HG03025 (cell line): ENCODE measurements at regions not wholly inside any gene's neighbourhood (a gene's known extent, or its start where the extent isn't known, plus 50 kb on each side); places are given as distances from the start of the nearest gene placed in this dataset.
"Not testable (repeated sequence)": the region's sequence is repeated elsewhere in the genome, so short reads cannot be mapped to it uniquely, and the experiment has no call there.

Experiments used
- ATAC-seq: cut with Tn5 transposase; IDR thresholded peaks from one replicate; pipeline ENCODE4 v1.9.1; 2021; ENCODE audit warnings: mild to moderate bottlenecking, moderate library complexity; ENCODE audit not compliant: unreplicated experiment, low FRiP score

GRCh38 chr12:28059220-28059619 lies 86.7 kb upstream of the PTHLH start:
- no peak for ATAC-seq

GRCh38 chr12:28059668-28060067 lies 87.1 kb upstream of the PTHLH start:
- no peak for ATAC-seq

GRCh38 chr12:28060871-28061270 lies 88.3 kb upstream of the PTHLH start:
- no peak for ATAC-seq

- no peak for ATAC-seq
These were observed 90.9 kb upstream of the PTHLH start for GRCh38 chr12:28063355-28063880.

GRCh38 chr12:28065374-28065773 lies 92.8 kb upstream of the PTHLH start:
- no peak for ATAC-seq

GRCh38 chr12:28065889-28066630 lies 93.5 kb upstream of the PTHLH start:
- no peak for ATAC-seq

GRCh38 chr12:28066879-28067278 lies 94.3 kb upstream of the PTHLH start:
- no peak for ATAC-seq

- no peak for ATAC-seq
These were observed 95.9 kb upstream of the PTHLH start for GRCh38 chr12:28068467-28068866.

GRCh38 chr12:28079539-28079938 lies 107.0 kb upstream of the PTHLH start:
- ATAC-seq = no peak

GRCh38 chr12:28082096-28082495 lies 108.2 kb upstream of the CCDC91 start:
- ATAC-seq = no peak

GRCh38 chr12:28083840-28084678 lies 106.2 kb upstream of the CCDC91 start:
- no peak for ATAC-seq

GRCh38 chr12:28086521-28087155 lies 103.6 kb upstream of the CCDC91 start:
- ATAC-seq = peak; percentile 60

- ATAC-seq = no peak
These were observed 101.5 kb upstream of the CCDC91 start for GRCh38 chr12:28088566-28089272.

GRCh38 chr12:28089338-28089737 lies 100.9 kb upstream of the CCDC91 start:
- ATAC-seq = no peak

GRCh38 chr12:28090835-28091234 lies 99.4 kb upstream of the CCDC91 start:
- ATAC-seq = no peak

- no peak for ATAC-seq
These were observed 97.9 kb upstream of the CCDC91 start for GRCh38 chr12:28092396-28092795.

GRCh38 chr12:28096649-28097048 lies 93.6 kb upstream of the CCDC91 start:
- no peak for ATAC-seq

- ATAC-seq = no peak
These were observed 93.0 kb upstream of the CCDC91 start for GRCh38 chr12:28097221-28097620.

- ATAC-seq = not testable (repeated sequence)
These were observed 91.0 kb upstream of the CCDC91 start for GRCh38 chr12:28099245-28099644.

- ATAC-seq = no peak
These were observed 90.4 kb upstream of the CCDC91 start for GRCh38 chr12:28099871-28100270.
